ENCODE measurements at regions not wholly inside any gene's neighbourhood (a gene's known extent, or its start where the extent isn't known, plus 50 kb on each side); places are given as distances from the start of the nearest gene placed in this dataset.
"Not testable (repeated sequence)": the region's sequence is repeated elsewhere in the genome, so short reads cannot be mapped to it uniquely, and the experiment has no call there.

GRCh38 chr1:76687307-76688175, 179.7 kb upstream of the ST6GALNAC5 start:
- no peak for DNase-seq

GRCh38 chr1:76690766-76691165, 176.5 kb upstream of the ST6GALNAC5 start:
- no peak for DNase-seq

- DNase-seq = no peak
Observed at GRCh38 chr1:76695535-76695934, 171.7 kb upstream of the ST6GALNAC5 start.

- DNase-seq = no peak
Observed at GRCh38 chr1:76697361-76697760, 169.9 kb upstream of the ST6GALNAC5 start.

GRCh38 chr1:76699646-76700045, 167.6 kb upstream of the ST6GALNAC5 start:
- not testable (repeated sequence) for DNase-seq

- not testable (repeated sequence) for DNase-seq
Observed at GRCh38 chr1:76700200-76700599, 167.1 kb upstream of the ST6GALNAC5 start.

GRCh38 chr1:76705560-76705959, 161.7 kb upstream of the ST6GALNAC5 start:
- no peak for DNase-seq

- DNase-seq = no peak
Observed at GRCh38 chr1:76713535-76713934, 153.7 kb upstream of the ST6GALNAC5 start.

- DNase-seq = no peak
Observed at GRCh38 chr1:76715474-76715873, 151.8 kb upstream of the ST6GALNAC5 start.

GRCh38 chr1:76723949-76724348, 143.3 kb upstream of the ST6GALNAC5 start:
- DNase-seq = no peak

- DNase-seq = no peak
Observed at GRCh38 chr1:76724816-76725215, 142.5 kb upstream of the ST6GALNAC5 start.

GRCh38 chr1:76725864-76726619, 141.2 kb upstream of the ST6GALNAC5 start:
- no peak for DNase-seq

- no peak for DNase-seq
Observed at GRCh38 chr1:76727520-76727919, 139.8 kb upstream of the ST6GALNAC5 start.

GRCh38 chr1:76729142-76729541, 138.1 kb upstream of the ST6GALNAC5 start:
- DNase-seq = no peak

- DNase-seq = no peak
Observed at GRCh38 chr1:76730027-76730426, 137.3 kb upstream of the ST6GALNAC5 start.

GRCh38 chr1:76738355-76738754, 128.9 kb upstream of the ST6GALNAC5 start:
- not testable (repeated sequence) for DNase-seq

GRCh38 chr1:76740956-76741355, 126.3 kb upstream of the ST6GALNAC5 start:
- DNase-seq = not testable (repeated sequence)

- no peak for DNase-seq
Observed at GRCh38 chr1:76744989-76745388, 122.3 kb upstream of the ST6GALNAC5 start.

- no peak for DNase-seq
Observed at GRCh38 chr1:76746206-76746605, 121.1 kb upstream of the ST6GALNAC5 start.

GRCh38 chr1:76754730-76755129, 112.5 kb upstream of the ST6GALNAC5 start:
- no peak for DNase-seq

- DNase-seq = no peak
Observed at GRCh38 chr1:76759171-76759860, 108.0 kb upstream of the ST6GALNAC5 start.

GRCh38 chr1:76759950-76760349, 107.3 kb upstream of the ST6GALNAC5 start:
- peak in 1 of 2 donors; percentile 3 for DNase-seq

GRCh38 chr1:76763738-76764137, 103.5 kb upstream of the ST6GALNAC5 start:
- no peak for DNase-seq

Data from stimulated activated CD4-positive, alpha-beta T cell treated with anti-CD3 and anti-CD28 coated beads, Interleukin-2, amount 100 ng/mL, for 24 hours (primary cell).